H1 (cell line): ENCODE measurements at regions not wholly inside any gene's neighbourhood (a gene's known extent, or its start where the extent isn't known, plus 50 kb on each side); places are given as distances from the start of the nearest gene placed in this dataset.

Experiments
- CTCF ChIA-PET: fragments of 300-600 bp; sonication (Branson Sonifier 250); formaldehyde crosslinking; loops from one replicate; lab custom pipeline; 2021; ENCODE audit not compliant: partially characterized antibody; lab: Charles Lee
- POLR2A ChIA-PET: fragments of 300-600 bp; sonication (Branson Sonifier 250); formaldehyde crosslinking; loops from one replicate; lab custom pipeline; 2021; ENCODE audit warnings: inconsistent platforms; ENCODE audit not compliant: partially characterized antibody; lab: Charles Lee
- DNase-seq, 2 experiments: peaks; one replicate each; pipeline versions ENCODE4 v3.0.0 to v3.0.0-alpha.2; 2010 to 2022; ENCODE audit warnings: low spot score in 2 of 2, low read depth in 1 of 2, mixed read lengths in 1 of 2
- FAIRE-seq: peaks from 2 replicates; lab custom pipeline; 2011; peaks lifted over from hg19 to GRCh38; lab: Jason Lieb, UNC
- H2AFZ ChIP-seq: 2 replicates; pipeline ENCODE4 v1.8.1; 2012; ENCODE audit warnings: low read length, inconsistent platforms
- H2AK5ac ChIP-seq: 2 replicates; pipeline ENCODE4 v1.6.1; 2013; ENCODE audit warnings: low read depth, low read length
- H2BK120ac ChIP-seq: replicated peaks from 2 replicates; pipeline ENCODE3; 2013; ENCODE audit warnings: low read depth, low read length, inconsistent platforms
- H2BK12ac ChIP-seq: 2 replicates; pipeline ENCODE4 v1.6.1; 2013; ENCODE audit warnings: low read depth, low read length
- H2BK15ac ChIP-seq: 2 replicates; pipeline ENCODE4 v1.6.1; 2013; ENCODE audit warnings: low read length
- H2BK20ac ChIP-seq: 2 replicates; pipeline ENCODE4 v1.6.1; 2013; ENCODE audit warnings: low read length
- H2BK5ac ChIP-seq: 2 replicates; pipeline ENCODE4 v1.6.1; 2013; ENCODE audit warnings: low read depth, low read length
- H3K14ac ChIP-seq: 2 replicates; pipeline ENCODE4 v1.6.1; 2013; ENCODE audit warnings: inconsistent platforms; ENCODE audit not compliant: insufficient read length
- H3K18ac ChIP-seq: 2 replicates; pipeline ENCODE4 v1.6.1; 2013; ENCODE audit warnings: low read length; ENCODE audit errors: extremely low read depth
- H3K23ac ChIP-seq: 2 replicates; pipeline ENCODE4 v1.6.1; 2013; ENCODE audit warnings: inconsistent platforms; ENCODE audit not compliant: insufficient read length
- H3K23me2 ChIP-seq: 2 replicates; pipeline ENCODE4 v1.6.1; 2013; ENCODE audit warnings: low read depth, low read length
- H3K27ac ChIP-seq: 2 replicates; pipeline ENCODE4 v1.6.1; 2011; ENCODE audit warnings: low read depth, low read length, inconsistent platforms
- H3K27me3 ChIP-seq, 4 experiments: replicated peaks in 1 of 4; 1 replicate in 1 of 4; 2 replicates in 3 of 4; pipeline versions ENCODE4 v1.6.1 to v1.8.1; 2011 to 2013; ENCODE audit warnings: low read length in 3 of 4, mild to moderate bottlenecking in 3 of 4, inconsistent platforms in 2 of 4, mixed read lengths in 2 of 4, moderate library complexity in 1 of 4; ENCODE audit not compliant: control insufficient read depth in 3 of 4, insufficient read depth in 3 of 4; ENCODE audit errors: extremely low read depth in 1 of 4
- H3K36me3 ChIP-seq, 4 experiments: 2 replicates each; pipeline versions ENCODE4 v1.6.1 to v1.8.1; 2011 to 2013; ENCODE audit warnings: mild to moderate bottlenecking in 4 of 4, low read length in 3 of 4, moderate library complexity in 2 of 4, control low read depth in 1 of 4, inconsistent platforms in 1 of 4; ENCODE audit not compliant: insufficient read depth in 4 of 4, control insufficient read depth in 2 of 4
- H3K4ac ChIP-seq: replicated peaks from 2 replicates; pipeline ENCODE3; 2013; ENCODE audit warnings: low read length, low read depth, mixed read lengths, inconsistent platforms; ENCODE audit not compliant: insufficient read length
- H3K4me1 ChIP-seq, 4 experiments: replicated peaks in 1 of 4; 1 replicate in 1 of 4; 2 replicates in 3 of 4; pipeline versions ENCODE4 v1.6.1 to v1.8.1; 2011 to 2013; ENCODE audit warnings: low read length in 3 of 4, inconsistent platforms in 2 of 4, mixed read lengths in 1 of 4; ENCODE audit not compliant: insufficient read depth in 4 of 4, control insufficient read depth in 3 of 4
- H3K4me2 ChIP-seq, 2 experiments: 2 replicates each; pipeline versions ENCODE4 v1.6.1 to v1.8.1; 2011 to 2013; ENCODE audit warnings: low read depth in 2 of 2, low read length in 2 of 2, control low read depth in 1 of 2, inconsistent platforms in 1 of 2, mild to moderate bottlenecking in 1 of 2; ENCODE audit not compliant: insufficient read depth in 1 of 2
- H3K4me3 ChIP-seq, 4 experiments: fragments of 200-600, 300-600 bp in 1 of 4; sonication (generic), shearing (Covaris generic), sonication (Bioruptor Twin) in 1 of 4; 2 replicates each; pipeline versions ENCODE4 v1.5.1 to v1.8.1; 2011 to 2016; ENCODE audit warnings: low read length in 4 of 4, low read depth in 3 of 4, control low read depth in 2 of 4, inconsistent platforms in 2 of 4, mild to moderate bottlenecking in 2 of 4, mixed read lengths in 1 of 4, moderate library complexity in 1 of 4; ENCODE audit not compliant: insufficient read depth in 2 of 4; ENCODE audit errors: extremely low read depth in 1 of 4
- H3K56ac ChIP-seq: replicated peaks from 2 replicates; pipeline ENCODE3; 2013; ENCODE audit warnings: low read depth, mild to moderate bottlenecking, mixed read lengths, low read length, inconsistent platforms; ENCODE audit not compliant: insufficient read length
- H3K79me1 ChIP-seq: 2 replicates; pipeline ENCODE4 v1.6.1; 2013; ENCODE audit warnings: low read depth, low read length, control low read depth
- H3K79me2 ChIP-seq, 2 experiments: 2 replicates each; pipeline versions ENCODE4 v1.6.1 to v1.8.1; 2012 to 2013; ENCODE audit warnings: low read length in 2 of 2, mild to moderate bottlenecking in 2 of 2, inconsistent platforms in 1 of 2; ENCODE audit not compliant: insufficient read depth in 2 of 2, control insufficient read depth in 1 of 2
- H3K9ac ChIP-seq, 4 experiments: replicated peaks in 1 of 4; 1 replicate in 1 of 4; 2 replicates in 3 of 4; pipeline versions ENCODE4 v1.6.1 to v1.8.1; 2011 to 2013; ENCODE audit warnings: low read depth in 3 of 4, low read length in 3 of 4, control low read depth in 2 of 4, mild to moderate bottlenecking in 2 of 4, moderate library complexity in 2 of 4, inconsistent platforms in 1 of 4; ENCODE audit errors: extremely low read depth in 1 of 4
- H3K9me3 ChIP-seq, 2 experiments: 2 replicates each; pipeline versions ENCODE4 v1.6.1 to v1.8.1; 2012 to 2013; ENCODE audit warnings: mild to moderate bottlenecking in 2 of 2, moderate library complexity in 2 of 2, control low read depth in 1 of 2, inconsistent platforms in 1 of 2, low read depth in 1 of 2, low read length in 1 of 2, mixed read lengths in 1 of 2; ENCODE audit not compliant: insufficient read depth in 2 of 2
- H4K20me1 ChIP-seq, 2 experiments: replicated peaks in 1 of 2; 2 replicates each; pipeline versions ENCODE3 to v1.8.1; 2011 to 2013; ENCODE audit warnings: inconsistent platforms in 2 of 2, low read length in 2 of 2, mild to moderate bottlenecking in 1 of 2; ENCODE audit not compliant: insufficient read depth in 2 of 2, control insufficient read depth in 1 of 2
- H4K5ac ChIP-seq: 2 replicates; pipeline ENCODE4 v1.6.1; 2013; ENCODE audit warnings: low read length, low read depth, mixed read lengths, inconsistent platforms; ENCODE audit not compliant: insufficient read length
- H4K8ac ChIP-seq: 2 replicates; pipeline ENCODE4 v1.8.0; 2013; ENCODE audit warnings: mild to moderate bottlenecking, moderate library complexity, low read length, inconsistent platforms; ENCODE audit not compliant: insufficient read depth; ENCODE audit errors: extremely low read depth
- H4K91ac ChIP-seq: replicated peaks from 2 replicates; pipeline ENCODE3; 2013; ENCODE audit warnings: low read length, mixed read lengths, inconsistent platforms; ENCODE audit not compliant: insufficient read length
- ATF2 ChIP-seq: IDR thresholded peaks from 2 replicates; pipeline ENCODE4 v1.6.1; 2012; ENCODE audit warnings: low read length, inconsistent platforms
- BRCA1 ChIP-seq: IDR thresholded peaks from 2 replicates; pipeline ENCODE4 v1.6.1; 2012; ENCODE audit warnings: low read depth, low read length, improper control_type of control experiment
- CTCF ChIP-seq, 3 experiments: IDR thresholded peaks; 1 replicate in 2 of 3; 2 replicates in 1 of 3; pipeline versions ENCODE4 v1.5.1 to v1.6.1; 2011; ENCODE audit warnings: low read length in 3 of 3, mild to moderate bottlenecking in 3 of 3, inconsistent platforms in 2 of 3, low read depth in 1 of 3, moderate library complexity in 1 of 3; ENCODE audit not compliant: insufficient read depth in 1 of 3; ENCODE audit errors: control extremely low read depth in 1 of 3
- GTF2F1 ChIP-seq: IDR thresholded peaks from 2 replicates; pipeline ENCODE4 v1.6.1; 2012; ENCODE audit warnings: low read depth, low read length, improper control_type of control experiment, borderline replicate concordance
- KDM4A ChIP-seq: IDR thresholded peaks from one replicate; pipeline ENCODE4 v1.7.1; 2012; ENCODE audit warnings: low read depth, mild to moderate bottlenecking, moderate library complexity, low read length, inconsistent platforms; ENCODE audit not compliant: severe bottlenecking
- POLR2AphosphoS5 ChIP-seq: IDR thresholded peaks from 2 replicates; pipeline ENCODE4 v1.6.1; 2011; ENCODE audit warnings: low read depth, low read length
- SIRT6 ChIP-seq: IDR thresholded peaks from one replicate; pipeline ENCODE4 v1.7.1; 2012; ENCODE audit warnings: low read length, inconsistent platforms
- SIX5 ChIP-seq: IDR thresholded peaks from 2 replicates; pipeline ENCODE4 v1.6.1; 2011; ENCODE audit warnings: mild to moderate bottlenecking, low read depth, low read length
- SP1 ChIP-seq: IDR thresholded peaks from 2 replicates; pipeline ENCODE4 v1.6.1; 2011; ENCODE audit warnings: low read depth, low read length
- SP4 ChIP-seq: IDR thresholded peaks from 2 replicates; pipeline ENCODE4 v1.6.1; 2012; ENCODE audit warnings: low read length, inconsistent platforms
- TBP ChIP-seq: IDR thresholded peaks from 2 replicates; pipeline ENCODE4 v1.6.1; 2011; ENCODE audit warnings: low read depth, low read length, improper control_type of control experiment
- WGBS, 2 experiments: shearing (Covaris generic) in 1 of 2; methylation state at CpG; one replicate each; pipeline versions ENCODE4 v1.1.6 to v1.1.7; 2013 to 2015; ENCODE audit warnings: low lambda C conversion rate in 2 of 2, mixed read lengths in 2 of 2, inconsistent platforms in 1 of 2, low coverage in 1 of 2, missing lambda C conversion rate in 1 of 2; ENCODE audit not compliant: insufficient replicate concordance in 2 of 2, insufficient coverage in 1 of 2, insufficient read length in 1 of 2; ENCODE audit errors: extremely low coverage in 1 of 2, missing lambda C conversion rate in 1 of 2; 5-methylcytosine and 5-hydroxymethylcytosine counted together

GRCh38 chr1:30597711-30598110 lies 125.7 kb downstream of the MATN1 start:
- DNase-seq (no peak), FAIRE-seq (no peak)
- Histone ChIP-seq H3K56ac (no peak overlapping the region), H2BK5ac (no peak overlapping the region), H2BK12ac (no peak overlapping the region), H3K23me2 (no peaks in the 10 kb centered on the region), H2BK15ac (no peak overlapping the region), H3K36me3 (no peaks in the 10 kb centered on the region), H2AFZ (no peak overlapping the region), H4K20me1 (no peaks in the 10 kb centered on the region), H3K79me1 (no peaks in the 10 kb centered on the region), H2BK20ac (no peak overlapping the region), H3K23ac (no peak overlapping the region), H3K4me2 (no peak overlapping the region), H3K14ac (no peak overlapping the region), H3K9ac (no peak overlapping the region), H3K4ac (no peak overlapping the region), H3K27me3 (no peaks in the 10 kb centered on the region), H4K91ac (no peak overlapping the region), H3K27ac (no peak overlapping the region), H4K8ac (no peak overlapping the region), H3K4me3 (no peak overlapping the region), H3K79me2 (no peaks in the 10 kb centered on the region), H3K4me1 (no peaks in the 10 kb centered on the region; a peak in 1 of 7 replicates), H2AK5ac (no peak overlapping the region), H3K9me3 (peaks cover 0 to 2% of the 10 kb centered on the region in 2 experiments; a peak in 2 of 4 replicates), H3K18ac (no peak overlapping the region), H4K5ac (no peak overlapping the region), H2BK120ac (no peak overlapping the region)
- WGBS, 2 experiments = 98% methylated on average over 6 of the region's 6 CpGs; no CpG with 5 or more reads in 1 of the 2 experiments
- CTCF ChIA-PET = interaction anchor here (0.8 kb wide), 1 partner anchor 11 kb away, joined by 3 read pairs; no protein-coding TSS in a partner anchor
- POLR2A ChIA-PET = no interaction called here
- TF ChIP-seq GTF2F1 (no peak), KDM4A (no peak), SIRT6 (no peak), TBP (no peak), ATF2 (no peak), SIX5 (no peak), SP1 (no peak), CTCF (IDR thresholded peaks at IDR 0.05; ENCODE audit: control extremely low read depth in 1 of 3, insufficient read depth in 1 of 3, low read depth in 1 of 3, low read length in 3 of 3) (no peak), BRCA1 (no peak), SP4 (no peak), POLR2AphosphoS5 (no peak)
